DND-41 (cell line): ENCODE measurements at regions not wholly inside any gene's neighbourhood (a gene's known extent, or its start where the extent isn't known, plus 50 kb on each side); places are given as distances from the start of the nearest gene placed in this dataset.

Source experiments
- CTCF ChIP-seq: IDR thresholded peaks from 2 replicates; pipeline ENCODE4 v1.5.1; 2012; ENCODE audit warnings: borderline replicate concordance, low read length, moderate library complexity, mild to moderate bottlenecking; ENCODE audit not compliant: poor library complexity, severe bottlenecking; ENCODE audit errors: extremely low read depth
- EZH2 ChIP-seq: IDR thresholded peaks from 3 replicates; pipeline ENCODE4 v1.6.1; 2012; ENCODE audit warnings: borderline replicate concordance, low read depth, mild to moderate bottlenecking, moderate library complexity, low read length, inconsistent platforms; ENCODE audit not compliant: severe bottlenecking

- TF ChIP-seq CTCF (no peak), EZH2 (no peak)
These were observed 1387.8 kb downstream of the OTOL1 start for GRCh38 chr3:162884373-162884772.
